ENCODE measurements at regions not wholly inside any gene's neighbourhood (a gene's known extent, or its start where the extent isn't known, plus 50 kb on each side); places are given as distances from the start of the nearest gene placed in this dataset.

GRCh38 chr3:74812756-74813155 lies 198.3 kb upstream of the CNTN3 start:
- TF ChIP-seq CTCF (IDR thresholded peaks at IDR 0.05) = no peak
- no peak for TF ChIP-seq POLR2AphosphoS5 (IDR thresholded peaks at IDR 0.05)
- no peak for TF ChIP-seq EP300 (IDR thresholded peaks at IDR 0.05)
- no peak for TF ChIP-seq POLR2A (IDR thresholded peaks at IDR 0.05)

Data from upper lobe of left lung (tissue), 4 donors.